ENCODE measurements at regions not wholly inside any gene's neighbourhood (a gene's known extent, or its start where the extent isn't known, plus 50 kb on each side); places are given as distances from the start of the nearest gene placed in this dataset.
A peak's percentile ranks its signal among the peaks of the same experiment; 100 is the strongest.
"Not testable (repeated sequence)": the region's sequence is repeated elsewhere in the genome, so short reads cannot be mapped to it uniquely, and the experiment has no call there.

DNA sequence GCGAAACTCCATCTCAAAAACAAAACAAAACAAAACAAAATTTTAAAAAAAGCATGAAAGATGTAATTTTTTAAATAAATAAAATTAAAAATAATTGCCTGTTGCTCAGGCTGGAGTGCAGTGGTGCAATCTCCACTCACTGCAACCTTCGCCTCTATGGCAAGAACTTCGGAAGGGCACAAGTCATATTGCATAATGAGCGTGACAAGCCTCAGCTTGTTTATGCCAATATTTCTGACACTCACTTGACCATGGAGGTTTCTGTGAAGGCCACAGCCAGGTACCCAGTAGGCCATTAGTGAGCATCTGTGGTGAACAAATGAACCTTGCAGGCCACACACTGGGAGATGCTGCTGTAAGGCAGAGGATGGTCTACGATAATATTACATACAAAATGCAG is 106.1 kb upstream of the KMT2C start:
- no peak for DNase-seq (ENCODE audit: low spot score)

DNA sequence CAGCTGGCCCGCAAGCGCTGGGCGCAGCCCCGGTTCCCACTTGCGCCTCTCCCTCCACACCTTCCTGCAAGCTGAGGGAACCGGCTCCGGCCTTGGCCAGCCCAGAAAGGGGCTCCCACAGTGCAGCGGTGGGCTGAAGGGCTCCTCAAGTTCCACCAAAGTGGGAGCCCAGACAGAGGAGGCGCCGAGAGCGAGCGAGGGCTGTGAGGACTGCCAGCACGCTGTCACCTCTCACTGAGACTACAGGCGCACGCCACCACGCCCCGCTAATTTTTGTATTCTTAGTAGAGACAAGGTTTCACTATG is 103.3 kb upstream of the KMT2C start:
- not testable (repeated sequence) for DNase-seq (ENCODE audit: low spot score)

DNA sequence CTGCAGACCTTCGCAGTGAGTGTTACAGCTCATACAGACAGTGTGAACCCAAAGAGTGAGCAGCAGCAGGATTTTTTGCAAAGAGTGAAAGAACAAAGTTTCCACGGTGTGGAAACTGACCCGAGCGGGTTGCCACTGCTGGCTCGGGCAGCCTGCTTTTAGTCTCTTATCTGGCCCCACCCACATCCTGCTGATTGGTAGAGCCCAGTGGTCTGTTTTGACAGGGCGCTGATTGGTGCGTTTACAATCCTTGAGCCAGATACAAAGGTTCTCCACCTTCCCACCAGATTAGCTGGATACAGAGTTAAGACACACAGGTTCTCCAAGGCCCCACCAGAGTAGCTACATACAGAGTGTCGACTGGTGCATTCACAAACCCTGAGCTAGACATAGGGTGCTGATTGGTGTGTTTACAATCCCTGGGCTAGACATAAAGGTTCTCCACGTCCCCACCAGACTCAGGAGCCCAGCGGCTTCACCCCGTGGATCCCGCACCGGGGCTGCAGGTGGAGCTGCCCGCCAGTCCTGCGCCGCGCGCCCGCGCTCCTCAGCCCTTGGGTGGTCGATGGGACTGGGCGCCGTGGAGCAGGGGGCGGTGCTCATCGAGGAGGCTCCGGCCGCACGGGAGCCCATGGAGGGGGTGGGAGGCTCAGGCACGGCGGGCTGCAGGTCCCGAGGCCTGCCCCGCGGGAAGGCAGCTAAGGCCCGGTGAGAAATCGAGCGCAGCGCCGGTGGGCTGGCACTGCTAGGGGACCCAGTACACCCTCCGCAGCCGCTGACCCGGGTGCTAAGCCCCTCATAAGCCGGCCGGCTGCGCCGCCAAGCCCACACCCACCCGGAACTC is 102.8 kb upstream of the KMT2C start:
- DNase-seq (ENCODE audit: low spot score) = not testable (repeated sequence)

DNA sequence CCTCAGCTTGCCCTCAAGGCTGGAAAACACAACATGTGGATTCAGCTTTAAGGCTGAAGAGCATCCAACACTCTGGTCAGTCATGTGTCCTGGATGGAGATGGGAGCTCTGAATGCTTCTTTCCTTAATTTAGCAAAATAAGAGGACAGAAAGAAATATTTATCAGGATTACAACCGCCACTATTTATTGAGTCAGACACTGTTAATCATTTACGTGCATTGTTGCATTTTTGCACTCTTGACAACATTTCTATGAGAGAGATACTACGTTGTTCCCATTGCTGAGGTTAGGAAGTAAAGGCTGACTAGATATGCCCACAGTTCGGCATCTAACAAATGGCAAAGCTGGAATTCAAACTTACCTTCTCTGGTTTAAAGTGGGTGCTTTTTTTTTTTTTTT is 101.8 kb upstream of the KMT2C start:
- peak; percentile 26 for DNase-seq (ENCODE audit: low spot score)

DNA sequence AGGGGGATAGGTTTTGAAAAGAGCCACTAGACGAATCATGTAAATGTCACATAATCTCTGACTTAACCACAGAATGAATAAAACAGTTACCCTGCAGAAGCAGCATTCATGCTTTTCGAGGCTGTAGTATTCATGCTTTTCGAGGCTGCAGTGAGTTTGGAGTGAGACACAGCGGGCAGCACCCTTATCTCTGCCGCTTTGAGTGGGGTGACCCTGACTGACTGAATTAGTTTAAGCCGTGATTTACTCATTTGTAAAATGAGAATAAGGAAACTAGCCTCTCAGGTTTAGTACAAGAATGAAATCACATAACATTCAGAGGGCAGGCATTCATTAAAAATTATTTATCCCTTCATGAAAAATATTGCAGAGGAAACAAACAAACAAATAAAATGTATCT is 92.8 kb upstream of the KMT2C start:
- DNase-seq (ENCODE audit: low spot score) = no peak

DNA sequence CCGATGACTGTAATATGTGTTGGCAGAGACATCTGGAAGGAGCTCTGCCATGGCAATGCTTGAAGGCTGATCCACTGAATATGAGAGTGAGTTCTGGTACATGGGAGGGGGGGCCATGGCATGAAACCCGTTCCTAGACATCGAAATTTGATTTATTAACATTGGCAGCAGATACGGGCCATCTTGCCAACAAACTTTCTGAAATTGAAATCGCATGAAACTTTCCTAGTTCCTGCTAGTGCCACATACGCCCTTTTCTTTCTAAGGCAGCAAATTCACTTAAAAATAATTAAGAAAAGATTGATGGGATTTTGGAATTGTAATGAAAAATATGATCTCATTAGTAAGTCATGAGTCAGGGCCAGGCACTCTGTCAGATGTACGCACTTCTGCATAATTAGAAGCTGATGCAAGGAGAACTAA is 91.8 kb upstream of the KMT2C start:
- no peak for DNase-seq (ENCODE audit: low spot score)

DNA sequence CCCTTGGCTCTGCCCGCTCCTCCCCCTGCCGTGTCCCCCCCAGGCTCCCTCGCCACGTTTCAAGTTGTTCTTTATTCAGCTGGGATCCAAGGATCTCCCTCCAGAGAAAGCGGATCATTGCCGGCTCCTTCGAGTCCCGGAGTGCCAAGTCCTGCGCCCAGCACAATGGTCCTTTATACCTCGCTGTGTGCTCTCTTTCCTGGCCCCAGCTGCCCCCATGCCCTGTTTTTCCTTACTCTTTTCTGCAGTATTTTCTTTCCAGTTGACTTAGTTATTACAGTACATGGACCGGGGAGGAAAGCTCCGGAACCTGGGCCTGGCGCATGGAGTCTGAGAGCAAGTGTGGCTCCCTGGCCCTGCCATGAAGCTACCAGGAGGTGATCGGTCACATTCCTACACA is 88.1 kb upstream of the KMT2C start:
- DNase-seq (ENCODE audit: low spot score) = no peak

DNA sequence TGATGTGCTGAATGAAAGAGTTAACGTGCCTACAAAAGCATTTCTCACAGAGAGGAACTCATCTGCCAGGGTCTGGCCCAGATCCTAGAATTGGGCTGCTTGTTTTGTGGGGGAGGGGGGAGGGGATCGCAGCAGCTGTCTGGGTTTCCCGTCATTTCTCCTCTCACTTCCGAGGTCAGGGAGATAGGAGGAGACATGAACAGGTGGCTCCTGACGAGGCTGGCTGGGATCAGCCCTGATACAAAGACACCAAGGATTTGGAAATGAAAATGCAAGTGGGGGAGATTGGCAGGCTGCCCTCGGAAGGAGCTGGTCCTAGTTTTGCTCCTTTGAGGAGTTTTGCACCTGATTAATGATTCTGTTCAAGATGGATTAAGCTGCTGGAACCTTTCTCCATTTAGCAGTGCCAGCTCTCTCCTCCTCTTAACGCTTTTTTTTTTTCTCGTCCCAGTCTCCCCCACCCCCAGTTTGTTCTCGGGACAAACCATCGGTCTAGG is 86.8 kb upstream of the KMT2C start:
- no peak for DNase-seq (ENCODE audit: low spot score)

DNA sequence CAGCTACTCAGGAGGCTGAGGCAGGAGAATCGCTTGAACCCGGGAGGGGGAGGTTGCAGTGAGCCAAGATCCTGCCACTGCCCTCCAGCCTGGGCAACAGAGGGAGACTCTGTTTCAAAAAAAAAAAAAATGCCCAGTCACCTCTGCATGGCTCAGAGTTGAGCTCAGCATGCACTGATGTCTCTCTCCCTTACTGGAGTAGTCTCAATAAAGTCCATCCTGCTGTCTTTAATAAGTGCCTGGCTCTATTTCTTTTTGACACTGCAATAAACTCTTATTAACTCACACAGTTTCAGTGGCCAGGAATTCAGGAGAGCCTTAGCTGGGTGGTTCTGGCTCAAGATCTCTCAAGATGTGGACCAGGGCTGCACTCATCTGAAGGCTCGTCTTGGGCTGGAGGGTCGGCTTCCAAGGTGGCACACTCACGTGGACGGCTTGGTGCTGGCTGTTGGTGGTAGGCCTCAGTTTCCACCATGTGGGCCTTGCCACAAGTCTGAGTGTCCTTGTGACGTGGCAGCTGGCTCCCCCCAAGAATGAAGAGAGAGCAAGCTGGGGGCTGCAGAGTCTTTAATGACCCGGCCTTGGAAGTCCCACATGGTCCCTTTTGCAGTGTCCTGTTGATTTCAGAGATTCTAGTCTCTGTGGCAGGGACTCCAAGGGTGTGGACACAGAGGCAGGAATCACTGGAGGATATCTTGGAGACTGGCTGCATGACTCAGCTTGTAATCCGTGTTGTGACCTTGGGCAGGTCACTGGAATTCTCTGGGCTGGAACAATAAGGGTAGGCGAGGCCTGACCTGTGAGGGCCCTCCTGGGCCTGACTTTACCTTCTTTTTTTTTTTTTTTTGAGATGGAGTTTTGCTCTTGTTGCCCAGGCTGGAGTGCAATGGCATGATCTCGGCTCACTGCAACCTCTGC is 85.9 kb upstream of the KMT2C start:
- peak; percentile 55 for DNase-seq (ENCODE audit: low spot score)

DNA sequence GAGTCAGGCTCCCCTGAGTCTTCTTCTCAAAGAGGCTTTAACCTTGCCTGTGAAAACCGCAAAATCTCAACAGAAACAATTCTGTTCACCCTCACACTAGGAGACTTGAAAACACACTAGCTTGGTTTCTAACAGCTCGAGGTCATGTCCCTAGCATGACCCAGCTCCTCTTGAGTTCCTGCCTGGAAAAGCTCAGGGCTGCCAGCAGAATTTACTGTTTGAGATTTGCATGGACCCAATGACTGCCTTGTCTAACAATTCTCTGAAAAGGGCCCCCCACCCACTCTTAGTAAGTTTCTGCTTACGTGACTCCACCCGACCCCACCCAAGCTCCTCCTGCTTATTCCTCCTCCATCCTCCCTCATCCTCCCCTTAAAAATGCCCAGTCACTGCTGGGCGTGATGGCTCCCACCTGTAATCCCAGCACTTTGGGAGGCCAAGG is 85.1 kb upstream of the KMT2C start:
- DNase-seq (ENCODE audit: low spot score) = no peak

DNA sequence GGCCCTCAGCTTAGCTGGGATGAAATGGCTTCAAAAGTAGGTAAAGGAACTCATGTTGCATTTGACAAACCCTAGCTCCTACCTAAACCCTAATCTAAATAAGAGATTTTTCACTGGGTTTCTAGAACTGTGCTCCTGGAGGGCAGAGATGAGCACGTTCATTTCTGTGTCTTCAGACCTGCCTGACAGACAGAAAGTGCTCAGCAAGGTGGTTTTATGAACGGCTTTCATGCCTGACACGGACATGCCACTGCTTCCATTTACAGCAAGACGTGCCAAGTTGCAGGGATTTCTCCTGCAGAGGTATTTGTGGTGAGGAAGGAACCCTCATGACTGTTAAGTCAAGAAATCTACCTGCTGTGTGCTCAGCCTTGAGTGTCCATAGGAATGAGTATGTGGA is 83.5 kb upstream of the KMT2C start:
- no peak for DNase-seq (ENCODE audit: low spot score)

DNA sequence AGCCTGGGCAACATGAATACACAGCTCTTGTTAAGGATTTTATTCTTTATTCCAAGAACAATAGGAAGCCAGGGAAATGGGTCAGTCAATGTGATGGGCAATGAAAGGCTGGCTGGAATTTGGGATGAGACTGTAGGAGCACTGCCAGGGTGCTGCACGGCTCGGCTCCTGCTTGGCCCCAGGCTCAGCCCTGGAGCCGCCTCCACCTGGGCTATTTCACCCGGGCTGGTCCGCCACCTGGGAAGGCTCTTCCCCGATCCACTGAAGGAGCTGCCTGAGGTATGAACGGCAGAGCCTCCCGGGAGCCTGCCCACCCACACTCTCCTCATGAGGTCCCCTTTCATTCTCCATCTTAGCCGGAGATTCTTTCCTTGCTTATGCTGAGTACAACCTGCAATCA is 80.4 kb upstream of the KMT2C start:
- no peak for DNase-seq (ENCODE audit: low spot score)

DNA sequence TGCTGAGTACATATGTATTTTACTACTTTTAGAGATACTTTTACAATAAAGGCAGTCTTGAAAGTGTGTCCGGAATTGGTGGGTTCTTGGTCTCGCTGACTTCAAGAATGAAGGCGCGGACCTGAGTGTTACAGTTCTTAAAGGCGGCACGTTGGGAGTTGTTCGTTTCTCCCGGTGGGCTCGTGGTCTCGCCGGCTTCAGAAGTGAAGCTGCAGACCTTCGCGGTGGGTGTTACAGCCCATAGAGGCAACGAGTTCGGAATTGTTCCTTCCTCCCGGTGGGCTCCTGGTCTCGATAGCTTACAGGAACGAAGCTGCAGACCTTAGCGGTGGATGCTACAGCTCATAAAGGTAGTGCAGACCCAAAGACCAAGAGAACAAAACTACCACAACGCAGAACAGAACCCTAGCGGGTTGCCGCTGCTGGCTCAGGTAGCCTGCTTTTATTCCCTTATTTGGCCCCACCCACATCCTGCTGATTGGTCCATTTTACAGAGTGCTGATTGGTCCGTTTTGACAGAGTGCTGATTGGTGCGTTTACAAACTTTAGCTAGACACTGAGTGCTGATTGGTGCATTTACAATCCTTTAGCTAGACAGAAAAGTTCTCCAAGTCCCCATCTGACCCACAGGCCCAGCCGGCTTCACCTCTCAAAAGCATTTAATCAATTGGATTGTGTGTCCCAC is 79.6 kb upstream of the KMT2C start:
- not testable (repeated sequence) for DNase-seq (ENCODE audit: low spot score)

DNA sequence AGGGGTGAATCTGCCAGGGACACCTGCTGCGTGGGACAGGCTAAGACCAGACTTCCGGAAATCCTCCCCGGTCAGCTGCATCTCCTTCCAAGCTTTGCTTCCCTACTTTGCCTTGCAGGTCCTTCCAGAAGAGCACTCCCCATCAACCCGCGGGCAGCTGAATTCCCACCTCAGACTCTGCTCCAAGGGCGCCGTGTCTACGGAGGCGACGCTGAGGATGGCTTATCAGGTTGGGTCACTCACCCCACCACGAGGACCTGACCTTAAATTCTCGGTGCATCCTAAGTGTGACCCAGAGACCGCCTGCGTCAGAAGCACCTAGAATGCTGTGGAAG is 78.9 kb upstream of the KMT2C start:
- DNase-seq (ENCODE audit: low spot score) = no peak

DNA sequence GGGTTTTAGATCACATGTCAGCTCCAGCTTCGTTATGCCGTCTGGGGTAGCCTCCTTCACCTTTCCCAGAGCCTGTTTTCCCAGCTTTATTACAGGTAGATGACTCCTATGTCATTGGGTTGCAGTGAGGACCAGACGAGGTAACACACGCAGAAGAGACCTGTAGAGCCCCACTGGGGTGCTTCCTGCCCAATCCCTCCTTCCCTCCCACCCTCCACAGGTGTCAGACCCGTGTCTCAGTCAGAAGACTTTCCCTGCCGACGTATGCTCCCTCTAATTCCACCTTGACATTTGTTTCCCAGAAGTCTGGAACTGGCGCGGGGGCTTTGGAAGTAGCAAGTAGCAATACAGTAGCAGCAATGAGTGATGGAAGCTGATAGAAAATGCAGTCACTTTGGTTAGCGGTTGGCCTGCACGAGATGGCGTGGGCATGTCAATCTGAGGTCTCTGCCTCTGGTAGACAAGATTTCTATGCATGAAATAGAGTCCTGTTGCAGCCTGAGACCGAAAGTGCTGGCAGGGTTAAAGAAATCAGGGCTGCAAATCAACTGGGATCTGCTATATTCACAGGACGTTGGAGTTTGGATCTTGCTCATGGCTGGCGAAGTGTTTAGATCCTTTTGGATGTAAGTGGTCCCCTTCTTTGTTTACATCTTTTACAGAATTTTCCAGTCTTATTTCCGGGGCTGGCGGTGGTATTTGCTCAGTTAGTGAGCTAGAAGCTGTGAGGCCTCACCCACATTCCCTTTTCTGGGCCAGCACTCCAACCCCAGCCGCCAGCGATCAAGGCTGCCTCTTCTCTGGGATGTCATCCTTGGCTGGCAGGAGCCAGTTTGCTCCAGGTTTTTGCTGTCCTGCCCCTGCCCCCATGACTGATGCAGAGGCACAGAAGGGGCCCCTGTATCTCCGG is 78.3 kb upstream of the KMT2C start:
- no peak for DNase-seq (ENCODE audit: low spot score)

DNA sequence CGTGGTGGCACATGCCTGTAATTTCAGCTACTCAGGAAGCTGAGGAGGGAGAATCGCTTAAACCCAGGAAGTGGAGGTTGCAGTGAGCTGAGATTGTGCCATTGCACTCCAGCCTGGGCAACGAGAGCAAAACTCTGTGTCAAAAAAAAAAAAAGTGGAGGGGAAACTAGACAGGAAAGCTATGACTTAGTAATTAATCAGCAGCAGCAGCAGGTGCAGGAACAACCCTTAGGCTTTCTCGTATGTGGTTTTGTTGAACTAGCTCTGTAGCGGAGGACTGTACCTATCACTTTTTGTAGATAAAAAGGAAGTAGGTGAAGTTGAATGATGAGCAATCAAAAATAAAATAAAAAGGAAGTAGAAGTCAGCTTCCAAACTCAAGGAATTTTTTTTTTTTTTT is 76.9 kb upstream of the KMT2C start:
- peak; percentile 32 for DNase-seq (ENCODE audit: low spot score)

DNA sequence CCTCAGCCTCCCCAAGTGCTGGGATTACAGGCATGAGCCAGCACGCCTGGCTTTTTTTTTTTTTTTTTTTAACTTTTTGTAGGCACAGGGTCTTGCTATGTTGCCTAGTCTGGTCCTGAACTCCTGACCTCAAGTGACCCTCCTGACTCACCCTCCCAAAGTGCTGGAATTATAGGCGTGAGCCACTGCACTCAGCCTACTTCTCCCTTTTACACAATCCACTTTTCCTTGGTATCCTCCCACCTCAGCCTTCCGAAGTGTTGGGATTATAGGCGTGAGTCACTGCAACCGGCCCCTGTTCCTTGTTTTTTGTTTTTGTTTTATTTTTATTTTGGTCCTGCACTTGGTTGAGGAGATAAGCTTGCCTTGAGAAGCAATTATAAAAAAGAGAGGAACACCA is 75.9 kb upstream of the KMT2C start:
- DNase-seq (ENCODE audit: low spot score) = no peak

DNA sequence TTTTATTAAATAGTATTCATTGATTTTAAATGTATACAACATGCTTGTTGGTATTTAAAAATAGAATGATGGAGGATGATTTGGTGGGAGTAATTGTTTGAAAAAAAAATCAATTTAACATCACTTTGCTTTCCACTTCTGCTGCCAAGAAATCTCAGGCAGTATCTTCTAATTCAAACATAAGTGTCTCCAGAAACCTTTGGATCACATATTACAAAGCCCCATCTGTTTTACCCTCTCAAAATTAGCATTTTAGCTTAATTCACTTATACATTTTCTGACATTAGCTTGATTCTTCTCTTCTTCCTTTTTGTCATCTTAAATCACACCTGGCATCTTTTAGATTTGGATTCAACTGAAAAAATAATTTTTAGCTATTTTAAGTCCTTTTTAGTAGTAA is 72.9 kb upstream of the KMT2C start:
- DNase-seq (ENCODE audit: low spot score) = no peak

DNA sequence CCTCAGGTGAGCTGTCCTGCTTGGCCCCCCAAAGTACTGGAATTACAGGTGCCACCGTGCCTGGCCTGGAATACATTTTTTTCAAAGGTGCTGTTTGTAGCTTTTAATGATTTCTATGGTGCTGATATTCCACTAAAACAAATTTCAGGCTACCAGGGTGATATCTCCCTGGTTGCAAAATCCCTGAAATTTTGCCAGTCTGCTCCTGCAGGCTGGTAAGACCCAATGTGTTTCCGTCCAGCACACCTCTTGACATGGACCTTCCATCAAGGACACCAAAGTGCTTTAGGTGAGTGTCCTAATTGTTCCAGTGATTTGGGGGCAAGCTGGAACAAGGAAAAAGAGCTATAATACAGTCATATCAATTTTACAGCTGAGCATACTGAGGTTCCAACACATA is 69.8 kb upstream of the KMT2C start:
- DNase-seq (ENCODE audit: low spot score) = no peak

DNA sequence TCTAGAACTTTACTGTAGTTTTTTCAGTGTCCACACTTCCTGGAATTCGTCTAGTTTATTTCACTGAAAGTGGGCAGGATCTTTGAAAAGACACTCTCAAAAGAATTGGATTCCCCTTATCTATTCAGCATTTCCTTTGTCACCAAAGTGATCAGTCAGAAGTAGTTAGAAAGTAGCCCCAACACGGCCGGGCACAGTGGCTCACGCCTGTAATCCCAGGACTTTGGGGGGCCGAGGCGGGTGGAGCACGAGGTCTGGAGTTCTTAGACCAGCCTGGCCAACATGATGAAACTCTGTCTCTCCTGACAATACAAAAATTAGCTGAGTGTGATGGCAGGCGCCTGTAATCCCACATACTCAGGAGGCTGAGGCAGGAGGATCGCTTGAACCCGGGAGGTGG is 69.0 kb upstream of the KMT2C start:
- DNase-seq (ENCODE audit: low spot score) = no peak

DNA sequence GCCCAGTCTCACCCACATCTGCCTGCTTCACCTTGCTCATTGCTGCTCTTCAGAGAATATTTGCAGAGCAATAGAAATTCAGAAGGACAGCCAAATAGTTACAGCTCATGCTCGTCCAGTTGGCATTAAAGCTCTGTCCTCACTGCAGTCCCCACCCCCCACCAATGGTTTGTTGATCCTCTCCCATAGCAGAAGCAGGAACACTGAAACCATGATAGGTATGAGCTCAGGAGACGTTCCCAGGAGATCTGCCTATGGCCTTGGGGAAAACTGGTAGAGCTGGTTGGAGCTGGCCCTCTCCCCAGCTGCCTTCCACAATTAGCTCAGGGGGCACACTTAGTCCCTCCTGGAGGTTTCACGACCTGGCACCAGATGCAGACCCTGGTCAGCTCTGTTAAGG is 68.6 kb upstream of the KMT2C start:
- no peak for DNase-seq (ENCODE audit: low spot score)
